ENCODE measurements at regions not wholly inside any gene's neighbourhood (a gene's known extent, or its start where the extent isn't known, plus 50 kb on each side); places are given as distances from the start of the nearest gene placed in this dataset.

- no peak for TF ChIP-seq CTCF (IDR thresholded peaks at IDR 0.05; ENCODE audit: low read depth, low read length)
- Histone ChIP-seq H3K27ac (no peak overlapping the region), H3K9me3 (ENCODE audit: low read depth) (no peaks in the 10 kb centered on the region), H3K4me1 (ENCODE audit: low read depth) (no peaks in the 10 kb centered on the region), H3K4me3 (no peak overlapping the region), H3K27me3 (no peaks in the 10 kb centered on the region), H3K36me3 (no peaks in the 10 kb centered on the region)
- DNase-seq (ENCODE audit: low read depth in 1 of 2, low spot score in 1 of 2), result no peak
Observed at GRCh38 chrX:140110081-140110650, 144.8 kb upstream of the CXorf66 start.

- Histone ChIP-seq H3K27ac (no peak overlapping the region), H3K4me3 (no peak overlapping the region), H3K27me3 (no peaks in the 10 kb centered on the region), H3K9me3 (ENCODE audit: low read depth) (no peaks in the 10 kb centered on the region), H3K36me3 (no peaks in the 10 kb centered on the region), H3K4me1 (ENCODE audit: low read depth) (no peaks in the 10 kb centered on the region)
- no peak for DNase-seq (ENCODE audit: low read depth in 1 of 2, low spot score in 1 of 2)
- TF ChIP-seq CTCF (IDR thresholded peaks at IDR 0.05; ENCODE audit: low read depth, low read length), result no peak
Observed at GRCh38 chrX:140104760-140105159, 139.4 kb upstream of the CXorf66 start.

GRCh38 chrX:140099221-140099620, 133.9 kb upstream of the CXorf66 start:
- Histone ChIP-seq H3K36me3 (no peaks in the 10 kb centered on the region), H3K4me1 (ENCODE audit: low read depth) (no peaks in the 10 kb centered on the region), H3K4me3 (no peak overlapping the region), H3K9me3 (ENCODE audit: low read depth) (no peaks in the 10 kb centered on the region), H3K27me3 (no peaks in the 10 kb centered on the region), H3K27ac (no peak overlapping the region)
- no peak for TF ChIP-seq CTCF (IDR thresholded peaks at IDR 0.05; ENCODE audit: low read depth, low read length)
- DNase-seq (ENCODE audit: low read depth in 1 of 2, low spot score in 1 of 2), result no peak

- H3K36me3 ChIP-seq, result no peaks in the 10 kb centered on the region
- H3K4me3 ChIP-seq, result no peak overlapping the region
- no peaks in the 10 kb centered on the region for H3K27me3 ChIP-seq
- H3K9me3 ChIP-seq (ENCODE audit: low read depth), result no peaks in the 10 kb centered on the region
- TF ChIP-seq CTCF (IDR thresholded peaks at IDR 0.05; ENCODE audit: low read depth, low read length), result no peak
- no peak overlapping the region for H3K27ac ChIP-seq
- no peaks in the 10 kb centered on the region for H3K4me1 ChIP-seq (ENCODE audit: low read depth)
- no peak for DNase-seq (ENCODE audit: low read depth in 1 of 2, low spot score in 1 of 2)
Observed at GRCh38 chrX:140092121-140092520, 126.8 kb upstream of the CXorf66 start.

GRCh38 chrX:140091125-140091886, 126.0 kb upstream of the CXorf66 start:
- TF ChIP-seq CTCF (IDR thresholded peaks at IDR 0.05; ENCODE audit: low read depth, low read length), result no peak
- H3K36me3 ChIP-seq, result no peaks in the 10 kb centered on the region
- H3K27ac ChIP-seq, result no peak overlapping the region
- H3K9me3 ChIP-seq (ENCODE audit: low read depth), result no peaks in the 10 kb centered on the region
- H3K4me3 ChIP-seq, result peak overlapping the region; percentile 41
- H3K4me1 ChIP-seq (ENCODE audit: low read depth), result no peaks in the 10 kb centered on the region
- H3K27me3 ChIP-seq, result no peaks in the 10 kb centered on the region
- peak; percentile 12 to 48 for DNase-seq (ENCODE audit: low read depth in 1 of 2, low spot score in 1 of 2)
